ENCODE measurements at regions not wholly inside any gene's neighbourhood (a gene's known extent, or its start where the extent isn't known, plus 50 kb on each side); places are given as distances from the start of the nearest gene placed in this dataset.

DNA sequence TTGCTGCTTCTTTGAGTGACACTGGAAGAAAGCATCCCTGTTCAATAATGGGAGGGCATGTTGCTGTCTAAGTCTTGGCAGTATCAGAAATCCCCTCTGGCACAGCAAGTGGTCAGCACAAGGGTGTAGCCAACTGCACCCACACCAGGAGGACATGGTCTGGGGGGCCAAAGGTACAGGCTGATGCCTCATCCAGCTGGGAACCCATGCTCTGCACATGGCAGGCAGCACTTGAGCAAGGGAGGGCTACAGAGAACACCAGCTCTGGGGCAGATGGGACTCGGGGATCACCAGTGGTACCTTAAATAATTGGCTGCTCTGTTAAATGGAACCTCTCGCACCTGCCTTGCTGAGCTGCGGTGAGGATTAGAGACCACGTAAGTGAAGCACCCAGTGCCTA lies 265.2 kb downstream of the SYK start:
- DNase-seq: no peak

GRCh38 chr9:91067306-91067860 lies 265.8 kb downstream of the SYK start:
- no peak for DNase-seq

GRCh38 chr9:91071184-91071990 lies 269.8 kb downstream of the SYK start:
- DNase-seq: no peak

- DNase-seq: no peak
These were observed 271.6 kb downstream of the SYK start for GRCh38 chr9:91073049-91073810.

GRCh38 chr9:91073811-91074771 lies 272.5 kb downstream of the SYK start:
- no peak for DNase-seq

GRCh38 chr9:91074866-91075265 lies 273.2 kb downstream of the SYK start:
- DNase-seq: no peak

DNA sequence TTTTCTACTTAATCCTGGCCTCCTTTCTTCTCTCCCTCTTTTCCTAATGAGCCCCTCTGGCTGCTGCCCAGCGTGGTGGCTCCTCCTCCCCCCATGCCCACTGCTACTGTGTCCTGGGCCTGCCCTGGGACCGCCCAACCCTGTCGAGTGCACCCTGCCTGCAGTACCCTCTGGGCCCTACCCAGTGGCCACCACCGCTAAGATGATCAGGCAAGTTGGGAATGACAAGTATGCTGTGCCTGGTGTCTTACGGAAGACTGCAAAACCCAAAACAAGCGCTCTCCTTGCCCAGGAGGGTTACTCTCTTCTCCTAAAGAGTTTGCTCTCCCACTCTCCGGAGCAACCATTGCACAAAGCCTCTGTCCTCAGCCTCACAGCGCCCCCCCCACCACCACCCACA lies 273.7 kb downstream of the SYK start:
- DNase-seq: no peak

DNA sequence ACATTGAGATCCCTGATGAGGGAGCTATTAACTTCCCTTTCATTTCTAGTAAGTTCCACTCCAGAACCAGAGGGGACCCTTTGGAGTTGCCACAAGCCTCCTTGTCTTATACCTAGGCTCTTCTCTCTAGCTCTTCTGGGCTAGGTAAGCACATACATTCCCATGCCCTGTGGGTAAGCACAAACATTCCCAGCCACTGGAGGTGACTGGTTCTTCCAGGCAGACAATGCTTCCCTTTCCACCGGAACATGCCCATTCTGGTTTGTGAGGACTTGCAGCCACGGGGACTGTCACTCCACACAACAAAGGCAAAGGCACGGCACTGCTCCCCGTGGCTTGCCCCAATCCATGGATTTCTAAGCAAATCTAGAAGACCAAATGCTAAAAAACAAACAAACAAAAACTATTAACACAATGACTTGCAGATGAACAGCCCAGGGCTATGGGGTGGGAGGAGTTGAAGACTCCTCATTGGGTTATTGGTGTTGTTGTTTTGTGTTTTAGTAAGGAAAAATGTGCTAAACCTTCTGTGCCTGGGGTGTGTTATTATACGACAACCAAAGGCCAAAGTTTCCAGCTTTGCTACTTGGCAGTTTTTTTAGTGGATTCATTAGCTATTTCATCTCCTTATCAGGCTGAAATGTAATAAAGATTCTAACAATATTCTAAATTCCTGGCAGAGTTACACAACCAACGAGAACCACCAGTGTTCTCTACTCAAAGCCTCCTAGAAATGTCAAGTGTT lies 276.2 kb downstream of the SYK start:
- no peak for DNase-seq

DNA sequence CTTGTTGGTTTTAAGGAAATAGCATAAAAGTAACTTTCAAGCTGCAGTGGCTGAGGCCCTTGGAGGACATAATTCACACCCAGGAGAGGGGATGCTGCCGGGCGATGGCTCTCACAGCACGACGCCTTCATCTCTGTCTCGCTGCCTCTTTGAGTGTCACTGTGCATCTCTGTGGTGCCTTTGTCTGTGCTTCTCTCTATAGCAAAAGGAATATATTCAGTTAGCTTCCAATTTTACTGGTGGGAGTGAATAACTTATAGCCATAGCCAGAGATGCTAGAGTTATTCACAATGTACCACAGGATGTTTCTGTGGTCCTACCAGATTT lies 276.7 kb downstream of the SYK start:
- no peak for DNase-seq

DNA sequence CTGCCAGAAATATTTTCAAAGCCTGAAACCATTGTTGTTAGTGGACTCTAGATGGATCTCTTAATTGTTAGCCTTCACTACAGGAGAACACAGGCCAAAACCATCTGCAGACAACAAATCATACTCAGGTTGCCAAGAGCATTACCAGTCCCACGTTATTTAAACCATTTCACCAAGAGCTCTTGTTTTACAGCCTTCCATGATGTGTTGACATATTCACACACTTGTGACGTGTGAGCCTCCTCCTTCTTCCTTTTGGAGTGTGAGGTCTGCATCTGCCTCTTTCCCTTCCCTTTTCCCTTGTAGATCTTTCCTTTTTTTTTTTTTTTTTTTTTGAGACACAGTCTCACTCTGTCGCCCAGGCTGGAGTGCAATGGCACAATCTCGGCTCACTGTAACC lies 279.0 kb downstream of the AUH start:
- no peak for DNase-seq

DNA sequence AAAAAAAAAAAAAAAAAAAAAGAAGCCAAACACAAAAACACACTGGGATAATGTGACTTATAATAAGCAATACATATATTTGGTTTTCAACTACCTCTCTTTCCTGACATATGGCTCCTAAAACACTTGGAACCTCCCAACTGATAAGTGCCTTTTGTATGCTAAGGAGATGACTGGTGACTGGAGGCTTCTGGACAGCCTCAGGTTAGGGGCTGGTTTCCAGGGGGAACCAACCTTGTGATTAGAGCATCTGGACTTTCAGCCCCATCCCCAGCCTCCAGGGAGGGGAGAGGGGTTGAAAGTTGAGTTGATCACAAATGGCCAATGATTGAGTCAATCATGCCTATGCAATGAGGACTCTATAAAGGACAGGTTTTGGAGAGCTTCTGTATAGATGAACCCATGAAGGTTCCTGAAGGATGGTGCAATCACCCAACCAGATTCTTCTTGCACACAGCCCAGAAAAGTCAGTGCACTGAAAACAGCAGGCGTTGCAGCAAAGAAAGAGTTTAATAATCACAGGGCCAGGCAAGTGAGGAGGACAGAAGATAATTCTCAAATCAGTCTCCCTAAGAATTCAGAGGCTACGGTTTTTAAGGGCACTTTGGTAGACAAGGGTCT lies 276.7 kb downstream of the AUH start:
- DNase-seq: no peak

GRCh38 chr9:91085517-91086291 lies 276.0 kb downstream of the AUH start:
- no peak for DNase-seq

GRCh38 chr9:91086657-91087461 lies 274.9 kb downstream of the AUH start:
- DNase-seq: no peak

- DNase-seq: no peak
These were observed 274.3 kb downstream of the AUH start for GRCh38 chr9:91087462-91087759.

DNA sequence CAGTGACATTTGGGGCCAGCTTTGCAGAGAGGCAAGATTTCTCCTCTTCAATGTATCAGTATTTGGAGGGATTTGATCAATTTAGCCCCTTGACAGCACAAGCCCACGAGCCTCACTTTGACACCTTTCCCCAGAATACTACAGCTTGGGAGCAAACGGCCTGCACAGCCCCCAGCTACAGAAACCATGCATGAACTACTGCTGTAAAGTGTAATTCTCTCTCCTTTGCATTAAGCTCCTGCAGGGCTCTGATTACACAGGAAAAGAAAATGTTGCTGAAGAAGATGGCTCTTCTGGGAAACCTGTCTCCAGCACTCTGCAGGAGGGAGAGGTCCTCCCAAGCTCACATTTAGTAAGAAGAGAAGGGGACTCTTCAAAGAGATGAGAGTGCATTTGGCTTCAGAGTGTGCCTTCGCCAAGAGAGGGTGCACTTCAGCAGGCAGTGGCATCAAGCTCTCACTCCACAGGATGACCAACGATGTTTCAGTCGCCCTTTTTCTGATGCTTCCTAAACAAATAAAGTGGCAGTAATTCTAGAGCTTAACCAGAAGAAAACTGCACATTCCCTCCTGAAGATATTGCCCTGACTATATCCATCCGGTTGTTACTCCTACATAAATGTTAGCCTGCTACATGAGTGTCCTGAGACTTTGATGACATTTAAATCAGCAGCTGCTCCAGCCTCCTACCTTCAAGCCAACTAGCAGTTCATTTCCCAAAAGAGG lies 272.2 kb downstream of the AUH start:
- no peak for DNase-seq

- no peak for DNase-seq
These were observed 271.6 kb downstream of the AUH start for GRCh38 chr9:91090130-91090410.

GRCh38 chr9:91092214-91092613 lies 269.5 kb downstream of the AUH start:
- DNase-seq: no peak

DNA sequence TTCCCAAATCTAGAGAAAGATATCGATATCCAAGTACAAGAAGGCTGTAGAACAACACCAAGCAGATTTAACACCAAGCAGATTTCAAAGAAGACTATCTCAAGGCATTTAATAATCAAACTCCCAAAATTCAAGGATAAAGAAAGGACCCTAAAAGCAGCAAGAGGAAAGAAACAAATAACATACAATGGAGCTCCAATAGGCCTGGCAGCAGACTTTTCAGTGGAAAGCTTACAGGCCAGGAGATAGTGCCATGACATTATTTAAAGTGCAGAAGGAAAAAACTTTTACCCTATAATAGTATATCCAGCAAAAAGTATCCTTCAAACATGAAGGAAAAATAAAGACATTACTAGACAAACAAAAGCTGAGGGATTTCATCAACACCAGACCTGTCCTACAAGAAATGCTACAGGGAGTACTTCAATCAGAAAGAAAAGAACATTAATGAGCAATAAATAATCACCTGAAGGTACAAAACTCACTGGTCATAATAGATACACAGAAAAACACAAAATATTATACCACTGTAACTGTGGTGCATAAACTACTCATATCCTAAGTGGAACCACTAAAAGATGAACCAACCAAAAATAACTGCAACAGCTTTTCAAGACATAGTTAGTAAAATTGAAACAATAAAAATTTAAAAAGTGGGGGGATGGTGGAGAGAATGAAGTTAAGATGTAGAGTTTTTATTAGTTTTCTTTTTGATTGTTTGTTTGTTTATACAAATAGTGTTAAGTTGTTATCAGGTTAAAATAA lies 267.2 kb downstream of the AUH start:
- DNase-seq: no peak
